Stimulated activated CD8-positive, alpha-beta memory T cell treated with anti-CD3 and anti-CD28 coated beads, Interleukin-15, amount 100 ng/mL, for 24 hours (primary cell): ENCODE measurements at regions not wholly inside any gene's neighbourhood (a gene's known extent, or its start where the extent isn't known, plus 50 kb on each side); places are given as distances from the start of the nearest gene placed in this dataset.

Experiments used
- DNase-seq: peaks from one replicate; pipeline ENCODE4 v3.0.0-alpha.2; 2020; ENCODE audit warnings: low read depth

GRCh38 chr11:113634940-113635575 lies 71.0 kb downstream of the TMPRSS5 start:
- no peak for DNase-seq

GRCh38 chr11:113632981-113633380 lies 73.1 kb downstream of the TMPRSS5 start:
- DNase-seq, result no peak

- no peak for DNase-seq
These were observed 76.5 kb downstream of the TMPRSS5 start for GRCh38 chr11:113629562-113629961.

GRCh38 chr11:113628912-113629311 lies 77.2 kb downstream of the TMPRSS5 start:
- no peak for DNase-seq

GRCh38 chr11:113627946-113628345 lies 78.2 kb downstream of the TMPRSS5 start:
- no peak for DNase-seq

GRCh38 chr11:113627297-113627696 lies 78.8 kb downstream of the TMPRSS5 start:
- DNase-seq, result no peak

- no peak for DNase-seq
These were observed 79.4 kb downstream of the TMPRSS5 start for GRCh38 chr11:113626736-113627135.

- DNase-seq, result no peak
These were observed 83.0 kb downstream of the TMPRSS5 start for GRCh38 chr11:113623114-113623513.

- no peak for DNase-seq
These were observed 87.7 kb downstream of the TMPRSS5 start for GRCh38 chr11:113618360-113618759.

GRCh38 chr11:113615773-113616172 lies 90.3 kb downstream of the TMPRSS5 start:
- no peak for DNase-seq

- no peak for DNase-seq
These were observed 91.0 kb downstream of the TMPRSS5 start for GRCh38 chr11:113615098-113615497.

- DNase-seq, result no peak
These were observed 92.0 kb downstream of the TMPRSS5 start for GRCh38 chr11:113614097-113614496.

GRCh38 chr11:113613619-113614018 lies 92.5 kb downstream of the TMPRSS5 start:
- no peak for DNase-seq

GRCh38 chr11:113604186-113604585 lies 101.9 kb downstream of the TMPRSS5 start:
- DNase-seq, result no peak

- no peak for DNase-seq
These were observed 102.6 kb downstream of the TMPRSS5 start for GRCh38 chr11:113603277-113604059.

- no peak for DNase-seq
These were observed 103.6 kb downstream of the TMPRSS5 start for GRCh38 chr11:113602483-113602882.

- no peak for DNase-seq
These were observed 109.5 kb downstream of the TMPRSS5 start for GRCh38 chr11:113596658-113597057.

- DNase-seq, result no peak
These were observed 110.1 kb downstream of the TMPRSS5 start for GRCh38 chr11:113595810-113596594.

- no peak for DNase-seq
These were observed 112.3 kb downstream of the TMPRSS5 start for GRCh38 chr11:113593698-113594308.

- no peak for DNase-seq
These were observed 115.0 kb downstream of the TMPRSS5 start for GRCh38 chr11:113591117-113591516.

GRCh38 chr11:113587308-113587739 lies 112.1 kb upstream of the DRD2 start:
- no peak for DNase-seq

GRCh38 chr11:113584371-113584770 lies 109.2 kb upstream of the DRD2 start:
- no peak for DNase-seq
